Upper lobe of left lung (tissue), 6 donors: ENCODE measurements at regions not wholly inside any gene's neighbourhood (a gene's known extent, or its start where the extent isn't known, plus 50 kb on each side); places are given as distances from the start of the nearest gene placed in this dataset.
A peak's percentile ranks its signal among the peaks of the same experiment; 100 is the strongest.

ENCODE experiments used
- ATAC-seq, 2 donors: fragments of 200-7000 bp; cut with Tn5 transposase; one replicate each; pipeline ENCODE4 v1.9.1; 2022; ENCODE audit warnings: mild to moderate bottlenecking in 2 of 2, moderate library complexity in 2 of 2; ENCODE audit not compliant: low FRiP score in 2 of 2
- DNase-seq, 2 donors: peaks; one replicate each; pipeline ENCODE4 v3.0.0-alpha.2; 2019 to 2020
- H3K27ac ChIP-seq, 4 donors: fragments of 200-600 bp; sonication (generic); one replicate each; pipeline ENCODE4 v1.5.1; 2016 to 2019
- H3K27me3 ChIP-seq, 4 donors: fragments of 200-600 bp; sonication (generic); one replicate each; pipeline ENCODE4 v1.5.1; 2017 to 2019
- H3K36me3 ChIP-seq, 4 donors: fragments of 200-600 bp; sonication (generic); one replicate each; pipeline ENCODE4 v1.5.1; 2016 to 2019
- H3K4me1 ChIP-seq, 4 donors: fragments of 200-600 bp; sonication (generic); one replicate each; pipeline ENCODE4 v1.5.1; 2018 to 2019
- H3K4me3 ChIP-seq, 4 donors: fragments of 200-600 bp; sonication (generic); one replicate each; pipeline ENCODE4 v1.5.1; 2017 to 2019; ENCODE audit warnings: mild to moderate bottlenecking in 2 of 4, moderate library complexity in 1 of 4
- H3K9me3 ChIP-seq, 4 donors: fragments of 200-600 bp; sonication (generic); one replicate each; pipeline ENCODE4 v1.5.1; 2018 to 2019
- CTCF ChIP-seq, 6 experiments: fragments of 450-650 bp in 4 of 6; fragments of 200-600 bp in 2 of 6; sonication (generic) in 2 of 6; IDR thresholded peaks; one replicate each; pipeline ENCODE4 v1.5.1; 2016 to 2019; ENCODE audit warnings: antibody characterized with exemption in 6 of 6
- EP300 ChIP-seq, 4 donors: sonication (generic); formaldehyde crosslinking; IDR thresholded peaks; one replicate each; pipeline ENCODE4 v1.5.1; 2017; ENCODE audit warnings: antibody characterized with exemption in 4 of 4, control low read depth in 2 of 4
- POLR2A ChIP-seq, 4 donors: fragments of 450-650 bp; IDR thresholded peaks; one replicate each; pipeline ENCODE4 v1.5.1; 2016 to 2017; ENCODE audit warnings: antibody characterized with exemption in 4 of 4, mild to moderate bottlenecking in 2 of 4
- POLR2AphosphoS5 ChIP-seq, 2 donors: sonication (generic); formaldehyde crosslinking; IDR thresholded peaks; one replicate each; pipeline ENCODE4 v1.5.1; 2017; ENCODE audit warnings: antibody characterized with exemption in 2 of 2
- WGBS, 2 donors: methylation state at CpG; one replicate each; pipeline ENCODE4 v1.1.5; 2017 to 2018; 5-methylcytosine and 5-hydroxymethylcytosine counted together
- donor health status: DM: no; HTN: no; CAD: no; lungs with moderate emphysema.
- donor health status: DM: no; HTN: yes; CAD: no; lungs with severe emphysema.

- H3K4me1 ChIP-seq, result no peaks in the 10 kb centered on the region
- 94 to 98% methylated on average over 6 of the region's 6 CpGs for WGBS, 2 donors
- H3K9me3 ChIP-seq, result no peaks in the 10 kb centered on the region
- TF ChIP-seq POLR2AphosphoS5 (IDR thresholded peaks at IDR 0.05), result no peak
- H3K27ac ChIP-seq, result no peak overlapping the region
- no peaks in the 10 kb centered on the region for H3K36me3 ChIP-seq
- ATAC-seq (no peak), DNase-seq (no peak)
- H3K4me3 ChIP-seq, result no peak overlapping the region
- H3K27me3 ChIP-seq, result no peaks in the 10 kb centered on the region
Measured at GRCh38 chr2:126834006-126834659, 64.6 kb upstream of the TEX51 start.

- no peak for TF ChIP-seq POLR2AphosphoS5 (IDR thresholded peaks at IDR 0.05)
- no peak for TF ChIP-seq CTCF (IDR thresholded peaks at IDR 0.05)
- TF ChIP-seq POLR2A (IDR thresholded peaks at IDR 0.05), result no peak
- TF ChIP-seq EP300 (IDR thresholded peaks at IDR 0.05), result no peak
- Histone ChIP-seq H3K27me3 (no peaks in the 10 kb centered on the region), H3K4me3 (no peak overlapping the region), H3K4me1 (no peaks in the 10 kb centered on the region), H3K9me3 (no peaks in the 10 kb centered on the region), H3K27ac (no peak overlapping the region), H3K36me3 (no peaks in the 10 kb centered on the region)
- 85 to 92% methylated on average over 8 of the region's 8 CpGs for WGBS, 2 donors
- no peak for DNase-seq
- ATAC-seq, result no peak
Measured at GRCh38 chr2:126835261-126835660, 63.4 kb upstream of the TEX51 start.

GRCh38 chr2:126835831-126836230 is 62.9 kb upstream of the TEX51 start:
- no peaks in the 10 kb centered on the region for H3K27me3 ChIP-seq
- ATAC-seq (no peak), DNase-seq (no peak)
- 82 to 85% methylated on average over 5 to 10 of the region's 10 CpGs for WGBS, 2 donors
- no peak overlapping the region for H3K4me3 ChIP-seq
- H3K27ac ChIP-seq, result no peak overlapping the region
- H3K4me1 ChIP-seq, result no peaks in the 10 kb centered on the region
- no peaks in the 10 kb centered on the region for H3K9me3 ChIP-seq
- TF ChIP-seq POLR2A (IDR thresholded peaks at IDR 0.05), result no peak
- no peak for TF ChIP-seq CTCF (IDR thresholded peaks at IDR 0.05)
- TF ChIP-seq EP300 (IDR thresholded peaks at IDR 0.05), result no peak
- TF ChIP-seq POLR2AphosphoS5 (IDR thresholded peaks at IDR 0.05), result no peak
- no peaks in the 10 kb centered on the region for H3K36me3 ChIP-seq

GRCh38 chr2:126836761-126837679 is 61.7 kb upstream of the TEX51 start:
- TF ChIP-seq EP300 (IDR thresholded peaks at IDR 0.05), result no peak
- no peak for TF ChIP-seq CTCF (IDR thresholded peaks at IDR 0.05)
- no peak for TF ChIP-seq POLR2AphosphoS5 (IDR thresholded peaks at IDR 0.05)
- TF ChIP-seq POLR2A (IDR thresholded peaks at IDR 0.05), result no peak

GRCh38 chr2:126837966-126838715 is 60.5 kb upstream of the TEX51 start:
- Histone ChIP-seq H3K27ac (no peak overlapping the region), H3K27me3 (no peaks in the 10 kb centered on the region), H3K4me3 (no peak overlapping the region), H3K36me3 (no peaks in the 10 kb centered on the region), H3K9me3 (no peaks in the 10 kb centered on the region), H3K4me1 (no peaks in the 10 kb centered on the region)
- no peak for DNase-seq
- TF ChIP-seq POLR2A (IDR thresholded peaks at IDR 0.05) (no peak), EP300 (IDR thresholded peaks at IDR 0.05) (no peak), POLR2AphosphoS5 (IDR thresholded peaks at IDR 0.05) (no peak), CTCF (IDR thresholded peaks at IDR 0.05) (no peak)
- 55 to 68% methylated on average over 6 to 11 of the region's 11 CpGs for WGBS, 2 donors
- no peak for ATAC-seq

More at GRCh38 chr2:126836761-126837679, 61.7 kb upstream of the TEX51 start:
- ATAC-seq (peak; percentile 22 to 31), DNase-seq (no peak)
- Histone ChIP-seq H3K4me3 (no peak overlapping the region), H3K27me3 (no peaks in the 10 kb centered on the region), H3K4me1 (no peaks in the 10 kb centered on the region), H3K27ac (no peak overlapping the region), H3K36me3 (no peaks in the 10 kb centered on the region), H3K9me3 (no peaks in the 10 kb centered on the region)
- 92 to 96% methylated on average over 13 to 20 of the region's 20 CpGs for WGBS, 2 donors
